Tibial nerve (tissue), 3 donors: ENCODE measurements at regions not wholly inside any gene's neighbourhood (a gene's known extent, or its start where the extent isn't known, plus 50 kb on each side); places are given as distances from the start of the nearest gene placed in this dataset.

ENCODE experiments used
- POLR2A ChIP-seq, 2 donors: fragments of 450-650 bp; IDR thresholded peaks; one replicate each; pipeline ENCODE4 v1.6.1; 2017; ENCODE audit warnings: antibody characterized with exemption in 2 of 2, mild to moderate bottlenecking in 2 of 2, moderate library complexity in 2 of 2
- TF ChIP-seq, protein P1 (sequence below), 5 experiments: fragments of 200-600 bp in 3 of 5; fragments of 450-650 bp in 2 of 5; sonication (generic) in 3 of 5; IDR thresholded peaks; one replicate each; pipeline ENCODE4 v1.5.1; 2016 to 2019; ENCODE audit warnings: antibody characterized with exemption in 5 of 5, mild to moderate bottlenecking in 3 of 5, moderate library complexity in 2 of 5

DNA sequence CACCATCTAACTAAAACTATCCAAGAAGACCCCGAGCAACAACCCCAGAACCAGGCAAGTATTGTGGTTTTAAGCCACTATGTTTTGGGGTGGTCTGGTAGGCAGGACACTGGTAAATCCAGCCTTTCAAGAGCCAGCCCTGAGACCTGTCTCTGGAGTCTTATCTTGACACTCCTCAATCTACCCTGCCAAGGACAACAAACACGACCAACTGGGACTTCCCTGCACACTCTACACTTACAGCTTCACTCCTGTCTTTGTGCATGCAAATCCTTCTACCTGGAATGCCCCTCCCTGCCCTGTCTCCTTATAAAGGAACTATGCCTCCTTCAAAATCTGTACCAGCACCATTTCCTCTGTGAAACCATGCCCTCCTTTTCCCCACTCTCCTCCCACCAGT is 107.3 kb downstream of the RPL27A start:
- TF ChIP-seq, protein P1, sequence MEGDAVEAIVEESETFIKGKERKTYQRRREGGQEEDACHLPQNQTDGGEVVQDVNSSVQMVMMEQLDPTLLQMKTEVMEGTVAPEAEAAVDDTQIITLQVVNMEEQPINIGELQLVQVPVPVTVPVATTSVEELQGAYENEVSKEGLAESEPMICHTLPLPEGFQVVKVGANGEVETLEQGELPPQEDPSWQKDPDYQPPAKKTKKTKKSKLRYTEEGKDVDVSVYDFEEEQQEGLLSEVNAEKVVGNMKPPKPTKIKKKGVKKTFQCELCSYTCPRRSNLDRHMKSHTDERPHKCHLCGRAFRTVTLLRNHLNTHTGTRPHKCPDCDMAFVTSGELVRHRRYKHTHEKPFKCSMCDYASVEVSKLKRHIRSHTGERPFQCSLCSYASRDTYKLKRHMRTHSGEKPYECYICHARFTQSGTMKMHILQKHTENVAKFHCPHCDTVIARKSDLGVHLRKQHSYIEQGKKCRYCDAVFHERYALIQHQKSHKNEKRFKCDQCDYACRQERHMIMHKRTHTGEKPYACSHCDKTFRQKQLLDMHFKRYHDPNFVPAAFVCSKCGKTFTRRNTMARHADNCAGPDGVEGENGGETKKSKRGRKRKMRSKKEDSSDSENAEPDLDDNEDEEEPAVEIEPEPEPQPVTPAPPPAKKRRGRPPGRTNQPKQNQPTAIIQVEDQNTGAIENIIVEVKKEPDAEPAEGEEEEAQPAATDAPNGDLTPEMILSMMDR (IDR thresholded peaks at IDR 0.05), result no peak
- TF ChIP-seq POLR2A (IDR thresholded peaks at IDR 0.05), result no peak
